ENCODE measurements at regions not wholly inside any gene's neighbourhood (a gene's known extent, or its start where the extent isn't known, plus 50 kb on each side); places are given as distances from the start of the nearest gene placed in this dataset.
"Not testable (repeated sequence)": the region's sequence is repeated elsewhere in the genome, so short reads cannot be mapped to it uniquely, and the experiment has no call there.

GRCh38 chr3:191555037-191555436 is 94.1 kb downstream of the PYDC2 start:
- Histone ChIP-seq H3K4me1 (ENCODE audit: control insufficient read depth in 1 of 2, insufficient read depth in 2 of 2, low read length in 2 of 2) (no peaks in the 10 kb centered on the region), H3K27me3 (ENCODE audit: control insufficient read depth in 1 of 2, insufficient read depth in 2 of 2, low read length in 1 of 2) (no peaks in the 10 kb centered on the region), H3K27ac (ENCODE audit: low read depth in 1 of 2, low read length in 2 of 2) (no peak overlapping the region), H3K36me3 (ENCODE audit: control insufficient read depth in 1 of 2, insufficient read depth in 2 of 2, low read length in 1 of 2) (no peaks in the 10 kb centered on the region), H3K9me3 (ENCODE audit: control insufficient read depth, low read length) (no peaks in the 10 kb centered on the region), H3K4me3 (ENCODE audit: low read length in 2 of 2) (no peak overlapping the region)
- ATAC-seq (ENCODE audit: low FRiP score) = no peak
- DNase-seq = no peak
- intact Hi-C loops (cut with DNase I) = no loop called here

- no peak for DNase-seq
- Histone ChIP-seq H3K27me3 (ENCODE audit: control insufficient read depth in 1 of 2, insufficient read depth in 2 of 2, low read length in 1 of 2) (no peaks in the 10 kb centered on the region), H3K27ac (ENCODE audit: low read depth in 1 of 2, low read length in 2 of 2) (no peak overlapping the region), H3K36me3 (ENCODE audit: control insufficient read depth in 1 of 2, insufficient read depth in 2 of 2, low read length in 1 of 2) (no peaks in the 10 kb centered on the region), H3K4me3 (ENCODE audit: low read length in 2 of 2) (no peak overlapping the region), H3K4me1 (ENCODE audit: control insufficient read depth in 1 of 2, insufficient read depth in 2 of 2, low read length in 2 of 2) (no peaks in the 10 kb centered on the region), H3K9me3 (ENCODE audit: control insufficient read depth, low read length) (no peaks in the 10 kb centered on the region)
- intact Hi-C loops (cut with DNase I) = no loop called here
- no peak for ATAC-seq (ENCODE audit: low FRiP score)
- 79 to 83% methylated on average over 2 of the region's 2 CpGs for WGBS, 2 donors
Observed at GRCh38 chr3:191557322-191557721, 96.4 kb downstream of the PYDC2 start.

GRCh38 chr3:191563722-191564121 is 102.8 kb downstream of the PYDC2 start:
- no peak for ATAC-seq (ENCODE audit: low FRiP score)
- DNase-seq = no peak
- intact Hi-C loops (cut with DNase I) = no loop called here
- H3K4me1 ChIP-seq (ENCODE audit: control insufficient read depth in 1 of 2, insufficient read depth in 2 of 2, low read length in 2 of 2) = no peaks in the 10 kb centered on the region
- H3K9me3 ChIP-seq (ENCODE audit: control insufficient read depth, low read length) = no peaks in the 10 kb centered on the region
- no peaks in the 10 kb centered on the region for H3K27me3 ChIP-seq (ENCODE audit: control insufficient read depth in 1 of 2, insufficient read depth in 2 of 2, low read length in 1 of 2)
- no peak overlapping the region for H3K4me3 ChIP-seq (ENCODE audit: low read length in 2 of 2)
- H3K27ac ChIP-seq (ENCODE audit: low read depth in 1 of 2, low read length in 2 of 2) = no peak overlapping the region
- H3K36me3 ChIP-seq (ENCODE audit: control insufficient read depth in 1 of 2, insufficient read depth in 2 of 2, low read length in 1 of 2) = no peaks in the 10 kb centered on the region
- WGBS, 2 donors = 48 to 61% methylated on average over 7 of the region's 7 CpGs

- H3K27ac ChIP-seq (ENCODE audit: low read depth in 1 of 2, low read length in 2 of 2) = no peak overlapping the region
- no peaks in the 10 kb centered on the region for H3K4me1 ChIP-seq (ENCODE audit: control insufficient read depth in 1 of 2, insufficient read depth in 2 of 2, low read length in 2 of 2)
- no peaks in the 10 kb centered on the region for H3K27me3 ChIP-seq (ENCODE audit: control insufficient read depth in 1 of 2, insufficient read depth in 2 of 2, low read length in 1 of 2)
- intact Hi-C loops (cut with DNase I) = no loop called here
- H3K4me3 ChIP-seq (ENCODE audit: low read length in 2 of 2) = no peak overlapping the region
- no peaks in the 10 kb centered on the region for H3K9me3 ChIP-seq (ENCODE audit: control insufficient read depth, low read length)
- DNase-seq (no peak), ATAC-seq (ENCODE audit: low FRiP score) (no peak)
- 50 to 57% methylated on average over 1 of the region's 1 CpG for WGBS, 2 donors
- H3K36me3 ChIP-seq (ENCODE audit: control insufficient read depth in 1 of 2, insufficient read depth in 2 of 2, low read length in 1 of 2) = no peaks in the 10 kb centered on the region
Observed at GRCh38 chr3:191566469-191566868, 105.5 kb downstream of the PYDC2 start.

DNA sequence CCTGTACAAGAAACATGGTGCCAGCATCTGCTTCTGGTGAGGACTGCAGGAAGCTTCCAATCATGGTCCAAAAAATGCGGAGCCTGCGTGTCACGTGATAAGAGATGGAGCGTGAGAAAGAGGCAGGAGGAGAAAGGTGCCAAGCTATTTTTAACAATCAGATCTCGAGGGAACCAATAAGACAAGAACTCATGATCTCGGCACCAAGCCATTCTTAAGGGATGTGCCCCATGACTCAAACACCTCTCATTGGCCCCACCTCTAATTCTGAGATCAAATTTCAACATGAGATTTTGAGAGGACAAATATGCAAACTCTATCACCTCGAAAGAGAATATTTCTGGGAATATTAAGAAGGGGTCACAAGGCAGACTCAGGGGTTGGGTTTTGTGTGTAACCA is 107.2 kb downstream of the PYDC2 start:
- Histone ChIP-seq H3K27ac (ENCODE audit: low read depth in 1 of 2, low read length in 2 of 2) (no peak overlapping the region), H3K4me3 (ENCODE audit: low read length in 2 of 2) (no peak overlapping the region), H3K4me1 (ENCODE audit: control insufficient read depth in 1 of 2, insufficient read depth in 2 of 2, low read length in 2 of 2) (no peaks in the 10 kb centered on the region), H3K9me3 (ENCODE audit: control insufficient read depth, low read length) (no peaks in the 10 kb centered on the region), H3K27me3 (ENCODE audit: control insufficient read depth in 1 of 2, insufficient read depth in 2 of 2, low read length in 1 of 2) (no peaks in the 10 kb centered on the region), H3K36me3 (ENCODE audit: control insufficient read depth in 1 of 2, insufficient read depth in 2 of 2, low read length in 1 of 2) (no peaks in the 10 kb centered on the region)
- intact Hi-C loops (cut with DNase I) = no loop called here
- DNase-seq (no peak), ATAC-seq (ENCODE audit: low FRiP score) (no peak)
- 43 to 53% methylated on average over 7 of the region's 7 CpGs for WGBS, 2 donors

DNA sequence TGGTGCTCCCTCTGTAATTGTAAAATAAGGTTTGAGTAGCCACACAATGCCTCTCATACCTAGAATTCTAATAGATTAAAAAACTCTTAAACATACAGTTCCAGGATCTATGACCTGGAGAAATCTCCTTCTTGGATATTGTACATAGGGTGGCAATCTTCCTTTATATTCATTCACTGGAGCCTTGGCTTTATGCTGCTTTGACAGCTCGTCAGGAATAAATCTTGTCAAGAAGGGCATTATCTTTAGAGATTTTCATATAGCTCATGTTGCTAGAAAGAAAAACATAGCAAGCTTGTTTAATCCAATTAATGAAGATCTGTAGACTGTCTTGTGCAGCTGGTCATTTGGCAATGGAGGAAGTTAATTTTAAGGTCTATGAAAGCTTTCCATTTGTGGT is 131.1 kb downstream of the PYDC2 start:
- H3K27me3 ChIP-seq (ENCODE audit: control insufficient read depth in 1 of 2, insufficient read depth in 2 of 2, low read length in 1 of 2) = no peaks in the 10 kb centered on the region
- H3K27ac ChIP-seq (ENCODE audit: low read depth in 1 of 2, low read length in 2 of 2) = no peak overlapping the region
- H3K9me3 ChIP-seq (ENCODE audit: control insufficient read depth, low read length) = no peaks in the 10 kb centered on the region
- intact Hi-C loops (cut with DNase I) = no loop called here
- H3K4me1 ChIP-seq (ENCODE audit: control insufficient read depth in 1 of 2, insufficient read depth in 2 of 2, low read length in 2 of 2) = no peaks in the 10 kb centered on the region
- ATAC-seq (ENCODE audit: low FRiP score) (no peak), DNase-seq (no peak)
- H3K36me3 ChIP-seq (ENCODE audit: control insufficient read depth in 1 of 2, insufficient read depth in 2 of 2, low read length in 1 of 2) = no peaks in the 10 kb centered on the region
- no peak overlapping the region for H3K4me3 ChIP-seq (ENCODE audit: low read length in 2 of 2)
- 81 to 85% methylated on average over 1 of the region's 1 CpG for WGBS, 2 donors

DNA sequence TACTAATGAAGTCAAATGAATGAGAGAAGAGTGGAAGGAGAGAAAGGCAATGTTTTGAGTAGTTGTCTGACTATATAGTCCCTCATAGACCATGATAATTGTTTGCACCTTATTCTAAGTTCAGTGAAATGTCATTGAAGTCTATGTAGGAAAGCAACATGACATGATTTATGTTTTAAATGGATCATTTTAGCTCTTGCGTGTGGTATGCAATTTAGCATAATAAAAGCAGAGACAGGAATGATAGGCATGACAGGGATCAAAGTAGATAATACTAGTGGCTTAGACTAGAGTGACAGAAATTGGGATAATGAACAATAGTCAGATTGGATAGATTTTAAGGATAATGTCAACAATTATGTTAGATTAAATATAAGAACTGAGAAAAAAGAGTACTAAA is 132.5 kb downstream of the PYDC2 start:
- no peak for DNase-seq
- Histone ChIP-seq H3K27ac (ENCODE audit: low read depth in 1 of 2, low read length in 2 of 2) (no peak overlapping the region), H3K4me3 (ENCODE audit: low read length in 2 of 2) (no peak overlapping the region), H3K27me3 (ENCODE audit: control insufficient read depth in 1 of 2, insufficient read depth in 2 of 2, low read length in 1 of 2) (no peaks in the 10 kb centered on the region), H3K36me3 (ENCODE audit: control insufficient read depth in 1 of 2, insufficient read depth in 2 of 2, low read length in 1 of 2) (no peaks in the 10 kb centered on the region), H3K4me1 (ENCODE audit: control insufficient read depth in 1 of 2, insufficient read depth in 2 of 2, low read length in 2 of 2) (no peaks in the 10 kb centered on the region), H3K9me3 (ENCODE audit: control insufficient read depth, low read length) (no peaks in the 10 kb centered on the region)
- ATAC-seq (ENCODE audit: low FRiP score) = no peak
- intact Hi-C loops (cut with DNase I) = no loop called here
- 0 to 17% methylated on average over 1 of the region's 1 CpG for WGBS, 2 donors

GRCh38 chr3:191615511-191615910 is 154.5 kb downstream of the PYDC2 start:
- H3K4me1 ChIP-seq (ENCODE audit: control insufficient read depth in 1 of 2, insufficient read depth in 2 of 2, low read length in 2 of 2); ATAC-seq (ENCODE audit: low FRiP score); DNase-seq; H3K27me3 ChIP-seq (ENCODE audit: control insufficient read depth in 1 of 2, insufficient read depth in 2 of 2, low read length in 1 of 2); H3K36me3 ChIP-seq (ENCODE audit: control insufficient read depth in 1 of 2, insufficient read depth in 2 of 2, low read length in 1 of 2); H3K27ac ChIP-seq (ENCODE audit: low read depth in 1 of 2, low read length in 2 of 2); H3K4me3 ChIP-seq (ENCODE audit: low read length in 2 of 2); intact Hi-C loops (cut with DNase I); H3K9me3 ChIP-seq (ENCODE audit: control insufficient read depth, low read length): not testable (repeated sequence)
- 94 to 95% methylated on average over 1 of the region's 1 CpG for WGBS, 2 donors

DNA sequence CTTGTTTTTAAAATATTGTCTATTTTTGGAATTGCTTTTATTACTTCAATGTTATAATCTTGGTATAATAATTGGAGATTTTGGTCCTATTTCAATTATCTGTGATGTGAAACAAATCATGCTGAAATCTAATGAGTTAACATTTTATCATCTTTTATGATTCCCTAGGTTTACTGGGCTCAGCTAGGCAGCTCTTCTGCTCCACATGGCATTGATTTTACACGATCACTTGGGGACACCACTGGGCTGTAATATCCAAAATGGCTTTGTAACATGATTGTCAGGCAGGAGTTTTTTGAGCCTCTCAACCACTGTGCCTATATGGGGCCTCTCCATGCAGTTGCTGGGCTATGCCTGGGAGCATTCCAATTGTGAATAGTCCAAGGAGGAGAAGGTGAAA is 163.3 kb downstream of the PYDC2 start:
- 71 to 79% methylated on average over 1 of the region's 1 CpG for WGBS, 2 donors
- peaks cover 1% of the 10 kb centered on the region for H3K9me3 ChIP-seq (ENCODE audit: control insufficient read depth, low read length)
- H3K27ac ChIP-seq (ENCODE audit: low read depth in 1 of 2, low read length in 2 of 2) = no peak overlapping the region
- intact Hi-C loops (cut with DNase I) = no loop called here
- DNase-seq (no peak), ATAC-seq (ENCODE audit: low FRiP score) (no peak)
- no peaks in the 10 kb centered on the region for H3K36me3 ChIP-seq (ENCODE audit: control insufficient read depth in 1 of 2, insufficient read depth in 2 of 2, low read length in 1 of 2)
- H3K4me3 ChIP-seq (ENCODE audit: low read length in 2 of 2) = no peak overlapping the region
- H3K27me3 ChIP-seq (ENCODE audit: control insufficient read depth in 1 of 2, insufficient read depth in 2 of 2, low read length in 1 of 2) = no peaks in the 10 kb centered on the region
- no peaks in the 10 kb centered on the region for H3K4me1 ChIP-seq (ENCODE audit: control insufficient read depth in 1 of 2, insufficient read depth in 2 of 2, low read length in 2 of 2)

Measured in aorta (tissue), 5 donors.